CD4-positive, alpha-beta T cell treated with Interleukin-4 for 1 hour (primary cell): ENCODE measurements at regions not wholly inside any gene's neighbourhood (a gene's known extent, or its start where the extent isn't known, plus 50 kb on each side); places are given as distances from the start of the nearest gene placed in this dataset.

Source experiments
- DNase-seq, 2 donors: peaks; one replicate each; pipeline ENCODE4 v3.0.0-alpha.2; 2020 to 2022

DNA sequence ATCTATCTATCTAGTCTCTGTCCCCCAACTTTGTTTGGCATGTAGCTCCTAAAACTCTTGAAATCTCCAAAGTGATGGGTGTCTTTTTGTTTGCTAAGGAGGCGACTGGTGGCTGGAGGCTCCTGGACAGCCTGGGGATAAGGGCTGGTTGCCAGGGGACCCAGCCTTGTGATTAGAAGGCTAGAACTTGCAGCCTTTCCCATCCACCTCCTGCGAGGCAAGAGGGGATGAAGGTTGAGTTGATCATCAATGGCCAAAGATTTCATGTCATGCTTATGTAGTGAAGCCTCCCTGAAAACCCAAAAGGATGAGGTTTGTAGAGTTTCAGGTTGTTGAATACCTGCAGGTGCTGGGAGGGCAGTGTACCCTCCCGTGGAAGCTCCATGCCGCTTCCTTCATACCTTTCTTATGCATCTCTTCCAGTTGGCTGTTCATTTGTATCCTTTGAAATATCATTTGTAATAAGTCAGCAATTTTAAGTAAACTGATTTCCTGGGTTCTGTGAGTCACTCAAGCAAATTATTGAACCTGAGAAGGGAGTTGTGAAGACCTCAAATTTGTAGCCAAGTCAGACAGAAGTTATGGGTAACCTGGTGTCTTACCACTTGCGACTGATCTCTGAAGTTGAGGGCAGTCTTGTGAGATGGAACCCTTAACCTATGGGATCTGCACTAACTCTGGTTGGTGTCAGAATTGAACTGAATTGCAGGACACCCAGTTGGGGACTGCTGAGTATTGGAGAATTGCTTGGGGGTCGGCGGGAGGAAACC, 202.4 kb downstream of the SEC14L1 start:
- DNase-seq: peak in 1 of 2 donors; percentile 32

DNA sequence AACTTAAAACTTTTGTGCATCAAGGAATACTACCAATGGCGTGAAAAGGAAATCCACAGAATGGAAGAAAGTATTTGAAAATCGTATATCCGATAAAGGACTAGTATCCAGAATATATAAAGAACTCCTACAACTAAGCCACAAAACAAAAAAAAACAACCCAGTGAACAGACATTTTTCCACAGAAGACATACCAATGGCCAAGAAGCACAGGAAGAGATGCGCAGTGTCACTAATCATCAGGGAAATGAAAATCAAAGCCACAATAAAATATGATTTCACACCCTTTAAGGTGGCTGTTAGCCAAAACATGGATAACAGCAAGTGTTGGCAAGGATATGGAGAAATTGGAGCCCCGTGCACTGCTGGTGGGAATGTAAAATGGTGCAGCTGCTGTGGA, 203.3 kb downstream of the SEC14L1 start:
- DNase-seq: no peak

DNA sequence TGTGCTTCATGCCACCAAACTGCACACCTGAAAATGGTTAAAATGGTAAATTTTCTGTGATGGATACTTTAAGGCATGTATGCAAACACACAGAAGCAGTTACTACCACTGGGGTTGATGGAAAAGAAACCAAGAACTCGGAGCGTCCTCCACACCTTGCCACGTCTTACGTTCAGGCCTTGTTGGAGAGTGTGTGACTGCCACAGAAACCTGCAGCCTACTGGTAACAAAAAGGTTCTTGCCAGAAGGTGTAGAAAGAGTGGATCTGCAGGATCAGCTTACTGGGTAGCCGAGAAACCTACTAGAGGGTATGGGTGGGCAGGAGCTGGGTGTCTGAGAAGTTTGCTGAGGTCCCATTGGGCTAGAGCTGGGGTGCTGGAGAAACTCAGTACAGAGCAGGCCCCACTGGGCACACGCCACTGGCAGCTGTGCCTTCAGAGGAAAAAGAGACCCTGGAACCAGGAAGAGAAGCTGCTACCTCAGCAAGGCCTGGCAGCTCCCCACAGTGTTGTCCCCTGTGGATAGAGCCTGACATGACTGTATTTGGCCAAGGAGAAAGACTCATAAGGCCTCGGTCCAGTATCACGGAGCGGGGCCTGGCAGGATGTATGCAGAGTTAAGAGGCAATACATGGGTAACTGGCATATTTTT, 204.6 kb downstream of the SEC14L1 start:
- DNase-seq: no peak

- DNase-seq: no peak
These were observed 206.0 kb downstream of the SEC14L1 start for GRCh38 chr17:77346765-77347164.

DNA sequence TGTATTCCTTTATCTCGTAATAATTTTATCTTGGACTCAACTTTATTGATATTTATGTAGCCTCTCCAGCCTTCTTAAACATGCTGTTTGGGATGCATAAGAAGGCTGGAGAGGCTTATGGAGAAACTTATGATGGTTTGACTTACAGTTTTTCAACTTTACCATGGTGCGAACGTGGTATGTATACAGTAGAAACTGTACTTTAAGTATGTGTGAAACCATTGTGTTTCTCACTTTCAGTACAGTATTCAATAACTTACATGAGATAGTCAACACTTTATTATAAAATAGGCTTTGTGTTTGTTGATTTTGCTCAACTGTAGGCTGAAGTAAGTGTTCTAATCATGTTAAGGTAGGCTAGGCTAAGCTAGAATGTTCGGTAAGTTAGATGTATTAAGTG, 206.8 kb downstream of the SEC14L1 start:
- no peak for DNase-seq

GRCh38 chr17:77349976-77350830, 209.4 kb downstream of the SEC14L1 start:
- DNase-seq: no peak

DNA sequence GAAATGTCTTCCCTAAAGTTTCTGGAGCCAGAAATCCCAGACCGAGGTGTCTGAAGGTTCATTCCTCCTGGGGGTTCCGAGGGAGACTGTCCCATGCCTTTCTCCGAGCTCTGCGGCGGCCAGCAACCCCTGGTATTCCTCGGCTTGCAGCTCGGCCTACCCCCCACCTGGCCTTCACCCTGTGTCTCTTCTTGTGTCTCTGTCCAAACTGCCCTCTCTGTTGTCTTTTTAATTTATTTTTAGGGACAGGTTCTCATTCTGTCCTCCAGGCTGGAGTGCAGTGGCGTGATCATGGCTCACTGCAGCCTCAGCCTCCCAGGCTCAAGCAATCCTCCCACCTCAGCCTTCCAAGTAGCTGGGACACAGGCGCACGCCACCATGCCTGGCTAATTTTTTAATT, 211.7 kb downstream of the SEC14L1 start:
- DNase-seq: no peak

DNA sequence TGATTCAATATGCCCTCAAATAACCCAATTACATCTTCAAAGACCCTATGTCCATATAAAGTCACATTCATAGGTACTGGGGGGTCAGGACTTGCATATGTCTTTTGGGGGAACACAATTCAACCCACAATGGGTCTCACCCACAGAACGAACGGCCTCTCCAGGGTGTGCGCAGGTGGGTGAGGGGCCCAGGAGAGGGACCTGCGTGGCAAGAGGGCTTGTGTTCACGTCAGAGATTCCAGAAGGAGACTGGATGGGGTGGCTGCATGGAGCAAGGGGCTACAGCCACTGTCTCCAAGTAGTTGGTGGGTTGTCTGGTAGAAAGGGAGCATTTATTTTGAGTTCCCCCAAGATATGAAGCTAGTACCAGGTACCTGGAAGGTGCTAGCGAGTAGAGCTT, 212.2 kb downstream of the SEC14L1 start:
- no peak for DNase-seq

DNA sequence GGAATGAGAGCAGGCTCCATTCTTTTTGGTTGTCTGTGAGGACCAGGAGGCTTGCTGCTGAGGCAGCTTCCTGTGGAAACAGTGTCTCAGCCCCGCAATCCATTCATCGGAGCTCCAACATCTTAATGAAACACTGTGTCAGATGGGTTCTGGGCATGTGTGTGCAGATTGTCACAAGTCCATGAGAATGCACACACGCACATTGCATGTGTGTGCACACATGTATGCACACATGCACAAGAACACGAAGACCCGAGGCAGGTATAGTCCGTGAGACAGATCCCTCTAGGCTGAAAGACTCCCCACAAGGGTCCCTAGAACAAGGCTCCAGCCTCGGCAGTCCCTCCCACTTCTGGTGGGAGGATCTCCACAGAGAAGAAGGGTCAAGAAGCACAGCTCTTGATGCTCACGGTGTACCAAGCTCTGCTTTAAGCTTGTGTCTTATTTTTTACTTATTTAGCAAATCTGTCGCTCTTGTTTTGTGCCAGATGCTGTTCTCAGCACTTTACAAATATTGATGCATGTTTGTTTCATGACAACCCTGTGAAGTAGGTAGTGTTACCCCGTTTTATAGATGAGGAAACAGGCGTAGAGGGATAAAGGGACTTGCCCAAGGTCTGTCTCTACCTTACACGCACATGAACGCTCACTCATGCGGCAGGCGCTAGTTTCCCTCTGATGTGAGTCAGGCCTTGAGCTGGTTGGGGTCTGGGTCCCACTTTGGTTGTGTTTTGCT, 213.1 kb downstream of the SEC14L1 start:
- no peak for DNase-seq

- no peak for DNase-seq
These were observed 213.6 kb downstream of the SEC14L1 start for GRCh38 chr17:77354420-77354669.

DNA sequence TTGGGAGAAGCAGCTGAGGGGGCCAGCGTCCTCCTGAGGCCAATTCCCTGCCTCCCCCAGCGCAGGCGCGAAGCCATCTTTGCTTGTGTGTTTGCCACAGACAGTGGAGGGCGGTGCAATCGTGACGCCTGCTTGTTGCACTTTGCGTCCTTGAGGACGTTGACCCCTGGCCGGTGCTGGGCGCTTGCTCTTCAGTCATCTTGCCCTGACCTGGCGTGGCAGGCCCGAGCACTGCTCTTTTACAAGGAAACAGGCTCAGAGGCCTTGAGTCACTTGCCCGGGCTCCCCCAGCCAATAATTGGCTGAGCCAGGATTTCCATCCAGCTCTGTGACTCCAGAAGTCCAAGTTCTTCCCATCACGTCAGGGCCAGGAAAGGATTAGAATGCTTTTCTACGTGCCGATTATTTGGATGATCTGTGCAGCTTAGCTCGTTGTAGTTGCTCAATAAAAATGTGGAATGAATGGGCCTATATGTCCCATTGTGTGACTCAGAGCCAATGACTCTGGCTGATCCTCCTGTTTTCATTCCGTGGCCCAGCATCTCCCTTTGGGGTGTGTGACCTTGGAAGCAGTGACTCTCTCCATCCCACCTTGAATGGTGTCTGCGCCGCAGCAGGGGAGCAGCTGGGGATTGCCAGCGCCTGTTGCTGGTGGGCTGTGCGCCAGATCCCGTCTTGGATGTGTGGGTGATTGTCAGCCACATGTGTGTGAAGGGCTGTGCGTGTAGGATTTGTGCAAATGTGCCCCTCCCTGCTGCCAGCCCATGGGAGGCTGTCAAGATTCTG, 214.1 kb downstream of the SEC14L1 start:
- no peak for DNase-seq

DNA sequence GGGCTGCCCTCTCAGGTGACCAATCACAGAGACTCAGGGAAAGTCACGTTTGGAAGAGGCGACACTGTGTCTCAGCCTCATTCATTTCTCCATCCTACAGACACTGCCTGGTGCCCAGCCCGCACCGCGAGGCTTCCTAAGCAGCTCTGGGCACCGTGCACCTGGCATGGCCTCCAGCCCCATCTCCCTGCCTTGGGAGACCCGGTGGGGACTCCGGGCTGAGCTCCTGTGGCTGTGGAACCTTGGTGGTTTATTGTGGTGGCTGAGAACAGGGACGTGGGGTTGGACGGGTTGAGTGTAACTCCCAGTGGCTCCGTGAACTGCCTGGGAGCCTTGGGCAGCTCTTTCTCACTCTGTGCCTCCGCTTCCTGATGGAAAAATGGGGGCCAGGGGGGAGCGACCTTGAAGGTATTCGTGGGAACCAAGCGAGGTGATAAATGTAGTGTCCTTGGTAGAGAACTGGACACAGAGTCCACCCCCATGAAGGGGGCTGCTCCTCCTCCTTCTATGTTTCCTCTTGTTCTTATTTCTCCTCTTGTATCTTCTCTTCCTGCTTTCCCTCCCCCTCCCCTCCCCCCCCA, 215.4 kb downstream of the SEC14L1 start:
- no peak for DNase-seq

GRCh38 chr17:77356690-77357201, 216.0 kb downstream of the SEC14L1 start:
- DNase-seq: no peak

DNA sequence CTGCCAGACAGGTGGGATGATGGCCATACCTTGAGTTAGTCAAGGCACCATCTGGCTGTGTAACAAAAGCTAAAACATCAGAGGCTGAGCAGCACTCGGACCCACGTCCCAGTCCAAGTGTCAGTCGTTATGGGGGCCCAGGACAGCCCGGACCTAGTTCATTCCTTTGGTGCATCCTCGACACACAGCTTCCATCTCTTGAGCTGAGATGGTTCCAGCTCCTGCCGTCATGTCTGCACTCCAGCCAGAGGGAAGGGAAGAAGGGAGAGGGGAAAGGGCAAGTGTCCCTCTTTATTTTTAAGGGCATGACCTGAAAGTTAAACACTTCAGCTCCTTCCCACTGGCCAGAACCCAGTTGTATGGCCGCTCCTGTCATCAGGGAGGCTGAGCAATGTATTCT, 218.0 kb downstream of the SEC14L1 start:
- no peak for DNase-seq

GRCh38 chr17:77359236-77359635, 218.5 kb downstream of the SEC14L1 start:
- DNase-seq: no peak

DNA sequence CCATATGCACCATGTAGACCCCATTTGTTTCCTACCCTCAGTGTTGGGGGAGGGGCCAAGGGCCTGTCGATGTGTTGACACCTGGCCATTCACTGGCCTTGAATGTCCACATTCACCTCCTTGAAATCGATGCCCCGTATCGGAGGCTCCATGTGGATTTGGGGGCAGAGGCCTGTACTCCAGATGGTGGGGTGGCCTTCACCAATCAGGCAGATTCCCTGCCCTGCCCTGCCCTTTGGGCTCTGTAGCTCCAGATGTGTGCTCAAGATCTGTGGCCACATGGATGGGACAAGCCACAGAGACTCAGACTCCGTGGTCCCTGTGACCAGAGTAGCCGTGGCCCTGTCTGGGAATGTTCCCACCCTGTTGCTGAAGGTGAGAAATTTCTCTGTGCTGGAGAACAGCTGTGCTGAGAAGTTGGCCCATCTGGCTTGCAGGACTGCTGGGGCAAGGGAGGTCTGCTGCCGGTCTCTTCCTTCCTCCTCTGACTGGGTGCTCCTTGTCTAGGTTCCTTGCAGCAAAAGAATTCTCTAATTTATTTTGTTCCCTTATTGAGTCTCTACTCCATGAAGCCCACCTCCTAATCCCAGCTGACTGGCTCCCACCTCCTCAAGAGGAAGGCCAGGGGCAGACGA, 221.3 kb downstream of the SEC14L1 start:
- DNase-seq: no peak

DNA sequence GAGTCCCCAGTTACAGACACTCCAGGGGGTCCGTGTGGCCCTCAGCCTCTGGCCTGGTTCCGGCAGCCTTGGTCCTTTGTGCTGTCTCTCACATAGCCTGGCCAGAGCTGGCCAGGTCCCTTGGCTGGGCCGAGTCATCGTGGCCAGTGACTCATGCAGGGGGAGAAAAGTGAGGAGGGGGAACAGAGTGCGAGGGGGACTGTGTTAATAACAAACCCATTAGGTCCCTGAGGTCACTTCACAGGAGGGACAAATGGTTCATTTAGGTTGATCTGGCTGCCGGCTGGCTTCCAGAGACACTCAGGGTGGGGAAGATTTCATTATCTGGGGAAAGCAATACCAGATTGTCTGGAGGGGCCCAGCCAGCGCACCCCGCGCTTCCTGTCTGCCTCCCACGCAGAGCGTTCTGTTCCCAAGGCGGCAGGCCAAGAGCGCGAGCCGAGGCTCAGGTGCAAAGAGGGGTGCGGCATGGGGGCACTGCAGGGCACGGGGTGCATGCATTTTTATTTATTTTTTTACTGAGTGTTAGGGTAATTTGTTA, 223.1 kb downstream of the SEC14L1 start:
- no peak for DNase-seq

DNA sequence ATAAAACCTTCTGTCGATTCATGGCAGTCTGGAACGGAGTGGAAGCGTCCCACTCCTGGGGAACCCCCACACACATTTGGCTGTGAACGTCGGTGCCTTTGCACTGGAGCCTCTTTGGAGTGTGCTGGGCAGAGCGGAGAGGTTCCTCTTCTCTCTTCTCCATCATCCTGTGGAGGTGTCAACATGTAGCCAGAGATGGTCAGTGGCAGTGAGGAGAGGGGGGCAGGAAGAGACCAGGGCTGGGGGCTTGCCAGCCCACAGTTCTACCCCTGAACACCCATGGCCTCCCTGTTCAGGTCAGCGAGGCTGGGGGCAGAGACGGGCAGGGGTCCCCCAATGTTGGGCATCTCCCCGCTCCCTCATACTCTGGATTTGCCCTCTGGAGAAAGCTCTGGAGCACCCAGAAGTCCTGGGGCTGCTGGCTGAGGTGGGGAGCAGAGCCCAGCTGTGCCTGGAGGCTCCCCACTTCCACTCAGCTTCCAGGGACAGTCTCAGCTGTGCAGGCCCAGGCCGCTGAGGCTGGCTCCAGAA, 223.7 kb downstream of the SEC14L1 start:
- no peak for DNase-seq

DNA sequence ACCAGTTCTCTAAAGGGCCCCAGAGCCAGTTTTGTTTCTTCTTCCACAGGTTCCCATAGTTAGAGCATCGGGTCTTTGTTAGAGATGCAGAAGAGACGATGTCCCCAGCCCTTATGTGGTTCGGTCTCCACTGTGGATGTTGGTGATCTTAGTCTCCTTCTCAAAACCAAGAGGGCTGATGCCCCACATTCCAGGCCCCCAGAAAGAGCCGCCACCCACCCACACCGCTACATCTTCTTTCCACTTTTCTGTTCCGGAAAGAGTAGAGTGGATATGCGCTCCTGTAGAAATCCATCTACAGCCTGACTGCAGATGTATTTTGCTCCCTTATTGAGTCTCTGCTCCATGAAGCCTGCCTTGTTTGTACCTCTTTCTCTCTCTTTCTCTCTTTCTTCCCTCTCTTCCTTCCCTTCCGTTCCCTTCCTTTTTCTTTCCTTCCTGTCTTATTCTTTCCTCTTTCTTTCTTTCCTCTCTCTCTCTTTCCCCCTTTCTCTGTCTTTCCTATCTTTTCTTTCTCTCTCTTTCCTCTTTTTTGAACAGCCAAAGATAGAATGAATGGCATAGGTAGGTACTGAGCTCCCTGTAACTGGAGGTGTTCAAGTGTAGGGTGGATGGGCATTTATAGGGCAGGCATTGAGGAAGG, 224.3 kb downstream of the SEC14L1 start:
- no peak for DNase-seq

GRCh38 chr17:77365584-77366186, 224.9 kb downstream of the SEC14L1 start:
- DNase-seq: no peak
